ENCODE measurements at regions not wholly inside any gene's neighbourhood (a gene's known extent, or its start where the extent isn't known, plus 50 kb on each side); places are given as distances from the start of the nearest gene placed in this dataset.

DNA sequence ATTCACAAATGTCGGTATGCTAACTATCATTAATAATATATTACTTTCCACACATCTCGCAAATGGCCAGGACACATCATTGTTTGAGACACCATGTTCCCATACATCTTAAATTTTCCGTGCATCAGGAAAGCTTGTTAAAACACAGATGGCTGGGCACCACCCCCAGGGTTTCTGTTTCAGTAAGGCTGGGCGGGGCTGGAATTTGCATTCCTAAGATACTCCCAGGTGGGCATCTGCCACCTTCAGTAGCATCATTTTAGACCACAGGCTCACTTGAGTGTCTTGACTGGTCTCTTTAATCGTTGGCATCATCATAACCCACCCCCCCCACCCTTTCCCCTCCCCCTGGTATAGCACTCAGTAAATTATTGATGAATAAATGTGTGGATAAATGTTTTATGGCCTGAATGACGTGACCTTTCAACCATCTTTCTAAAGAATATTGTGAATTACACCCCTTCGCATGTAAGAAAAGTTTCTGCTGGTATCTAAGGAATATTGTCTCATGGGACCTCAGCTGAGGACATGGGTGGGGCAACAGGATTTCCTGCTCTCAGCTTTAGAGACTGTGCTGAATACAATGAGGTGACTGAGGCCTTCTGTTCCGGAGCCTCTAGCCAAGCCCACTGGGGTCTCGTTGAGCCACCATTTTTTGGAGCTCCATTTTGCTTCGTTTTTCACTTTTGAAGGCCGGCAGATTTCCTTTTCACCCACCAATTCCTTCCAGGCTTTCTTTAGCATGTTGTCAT, 124.1 kb upstream of the NEDD9 start:
- no peak for TF ChIP-seq POLR2A (IDR thresholded peaks at IDR 0.05)
- TF ChIP-seq, protein P1, sequence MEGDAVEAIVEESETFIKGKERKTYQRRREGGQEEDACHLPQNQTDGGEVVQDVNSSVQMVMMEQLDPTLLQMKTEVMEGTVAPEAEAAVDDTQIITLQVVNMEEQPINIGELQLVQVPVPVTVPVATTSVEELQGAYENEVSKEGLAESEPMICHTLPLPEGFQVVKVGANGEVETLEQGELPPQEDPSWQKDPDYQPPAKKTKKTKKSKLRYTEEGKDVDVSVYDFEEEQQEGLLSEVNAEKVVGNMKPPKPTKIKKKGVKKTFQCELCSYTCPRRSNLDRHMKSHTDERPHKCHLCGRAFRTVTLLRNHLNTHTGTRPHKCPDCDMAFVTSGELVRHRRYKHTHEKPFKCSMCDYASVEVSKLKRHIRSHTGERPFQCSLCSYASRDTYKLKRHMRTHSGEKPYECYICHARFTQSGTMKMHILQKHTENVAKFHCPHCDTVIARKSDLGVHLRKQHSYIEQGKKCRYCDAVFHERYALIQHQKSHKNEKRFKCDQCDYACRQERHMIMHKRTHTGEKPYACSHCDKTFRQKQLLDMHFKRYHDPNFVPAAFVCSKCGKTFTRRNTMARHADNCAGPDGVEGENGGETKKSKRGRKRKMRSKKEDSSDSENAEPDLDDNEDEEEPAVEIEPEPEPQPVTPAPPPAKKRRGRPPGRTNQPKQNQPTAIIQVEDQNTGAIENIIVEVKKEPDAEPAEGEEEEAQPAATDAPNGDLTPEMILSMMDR (IDR thresholded peaks at IDR 0.05) = no peak

Data from lower leg skin (tissue), 3 donors.